HFF-Myc (cell line): ENCODE measurements at regions not wholly inside any gene's neighbourhood (a gene's known extent, or its start where the extent isn't known, plus 50 kb on each side); places are given as distances from the start of the nearest gene placed in this dataset.
A peak's percentile ranks its signal among the peaks of the same experiment; 100 is the strongest.

Experiments
- DNase-seq: peaks from one replicate; pipeline ENCODE4 v3.0.0-alpha.2; 2011; ENCODE audit warnings: low read depth; ENCODE audit errors: extremely low read depth
- H3K4me3 ChIP-seq: replicated peaks from 2 replicates; pipeline ENCODE4 v1.5.1; 2011; ENCODE audit warnings: low read depth, mild to moderate bottlenecking, control low read depth, low read length
- CTCF ChIP-seq: IDR thresholded peaks from 2 replicates; pipeline ENCODE4 v1.5.1; 2012; ENCODE audit warnings: mild to moderate bottlenecking, low read depth, low read length, control low read depth; ENCODE audit errors: missing control alignments

DNA sequence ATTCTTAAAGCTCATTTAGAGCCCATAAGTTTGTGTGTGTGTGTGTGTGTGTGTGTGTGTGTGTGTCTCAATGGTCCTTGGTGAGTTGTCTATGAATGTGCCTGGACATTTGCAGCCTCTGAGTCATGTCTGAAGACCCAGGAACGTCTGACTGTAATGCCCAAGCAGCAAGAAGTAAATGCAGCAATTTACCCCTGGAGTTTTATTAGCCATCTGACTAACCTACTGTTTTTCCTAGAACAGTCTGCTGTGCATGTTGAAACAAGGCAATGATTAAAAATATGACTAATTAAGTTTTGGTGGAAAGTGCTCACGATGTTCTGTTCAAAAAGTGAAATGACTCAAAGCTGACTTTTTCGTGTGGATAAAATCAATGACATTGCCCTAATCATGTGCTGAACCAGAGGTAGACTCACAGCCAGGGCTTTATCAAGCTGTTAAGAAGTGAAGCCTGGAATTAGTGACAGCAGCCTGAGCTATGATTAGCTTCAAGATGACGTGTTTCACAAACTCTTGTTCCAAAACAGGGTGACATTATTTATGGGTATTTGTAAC lies 201.6 kb downstream of the CPE start:
- no peak for TF ChIP-seq CTCF
- no peak overlapping the region for H3K4me3 ChIP-seq
- peak; percentile 14 for DNase-seq

DNA sequence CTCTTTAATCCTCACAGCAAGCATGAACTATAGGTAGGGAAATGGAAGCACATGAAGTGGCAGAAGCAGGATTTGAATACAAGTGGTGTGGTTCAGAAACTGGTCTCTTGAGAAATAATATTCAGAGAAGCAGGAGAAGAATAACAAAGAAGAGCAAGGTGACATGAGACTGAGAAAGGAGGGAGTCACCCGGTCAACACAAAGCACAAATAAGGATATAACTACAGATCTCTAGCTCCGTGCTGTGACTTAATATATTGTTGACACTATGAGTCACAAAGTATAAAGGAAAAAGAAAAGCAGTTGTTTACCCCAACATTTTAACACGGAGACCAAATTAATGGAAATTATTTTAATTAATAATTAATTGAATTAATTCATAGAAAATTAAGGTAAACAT lies 204.5 kb downstream of the CPE start:
- H3K4me3 ChIP-seq = no peak overlapping the region
- DNase-seq = no peak
- TF ChIP-seq CTCF = no peak

DNA sequence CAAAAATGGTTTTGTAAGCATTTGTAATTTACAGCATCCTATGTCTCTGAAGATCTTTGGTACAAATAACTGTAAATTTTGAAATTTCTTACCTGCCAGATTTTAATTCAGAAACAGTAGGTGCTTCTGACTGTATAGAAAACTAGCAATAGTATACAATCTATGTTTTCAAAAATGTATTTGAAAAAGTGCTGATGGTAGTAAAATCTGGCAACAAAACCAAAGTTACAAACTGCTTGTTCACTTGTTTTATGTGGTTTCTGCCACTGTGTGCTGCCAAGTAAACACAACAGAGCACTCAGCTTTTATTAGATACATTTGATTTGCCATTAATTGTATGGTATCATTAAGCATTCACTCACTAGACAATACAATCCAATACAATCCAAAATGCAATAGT lies 206.1 kb downstream of the CPE start:
- DNase-seq = no peak
- TF ChIP-seq CTCF = no peak
- no peak overlapping the region for H3K4me3 ChIP-seq

DNA sequence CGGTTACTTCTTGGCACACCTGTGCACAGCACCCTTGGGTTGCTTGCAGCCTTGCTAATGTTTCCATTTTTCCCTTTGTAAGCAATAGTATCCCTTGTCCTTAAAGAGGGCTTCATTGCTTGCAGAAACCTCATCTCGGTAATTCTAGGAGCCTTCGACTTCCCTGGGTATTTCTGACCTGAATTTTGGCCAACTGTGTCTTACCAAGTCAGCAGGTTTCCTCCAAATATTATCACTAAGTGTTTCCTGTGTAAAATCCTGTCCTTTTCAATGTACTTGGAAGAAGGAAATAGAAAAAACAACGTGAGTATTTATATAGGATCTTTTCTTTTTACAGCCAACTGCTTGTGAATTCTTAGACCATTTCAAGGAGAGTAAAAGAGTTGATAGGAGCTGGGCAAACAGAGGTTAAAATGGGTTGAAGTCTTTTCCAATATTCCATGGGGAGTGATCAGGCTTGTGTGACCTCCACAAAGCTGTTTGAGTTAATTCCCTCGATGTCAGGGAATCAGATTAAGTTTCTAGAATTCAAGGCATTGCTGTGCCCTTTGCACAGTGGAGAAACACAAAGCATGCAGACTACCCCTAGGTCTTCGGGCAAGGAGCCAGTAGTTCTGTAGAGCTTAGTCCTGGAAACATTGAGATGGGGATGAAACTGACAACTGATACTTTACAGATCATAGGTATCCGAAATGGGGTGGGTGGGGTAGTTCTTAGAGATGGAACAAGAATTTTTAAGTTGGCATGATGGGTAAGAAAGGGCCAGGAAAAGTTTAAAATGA lies 209.9 kb downstream of the CPE start:
- DNase-seq = no peak
- H3K4me3 ChIP-seq = no peak overlapping the region
- TF ChIP-seq CTCF = no peak

- no peak for DNase-seq
- no peak overlapping the region for H3K4me3 ChIP-seq
- no peak for TF ChIP-seq CTCF
Observed at GRCh38 chr4:165592386-165592785, 213.6 kb downstream of the CPE start.

- no peak for DNase-seq
- no peak overlapping the region for H3K4me3 ChIP-seq
- TF ChIP-seq CTCF = no peak
Observed at GRCh38 chr4:165597581-165598480, 219.0 kb downstream of the CPE start.
